ENCODE measurements at regions not wholly inside any gene's neighbourhood (a gene's known extent, or its start where the extent isn't known, plus 50 kb on each side); places are given as distances from the start of the nearest gene placed in this dataset.
"Not testable (repeated sequence)": the region's sequence is repeated elsewhere in the genome, so short reads cannot be mapped to it uniquely, and the experiment has no call there.

- DNase-seq (ENCODE audit: low spot score): no peak
These were observed 113.9 kb upstream of the EOLA2 start for GRCh38 chrX:150052226-150052625.

GRCh38 chrX:150058728-150059127 is 120.4 kb upstream of the EOLA2 start:
- no peak for DNase-seq (ENCODE audit: low spot score)

- DNase-seq (ENCODE audit: low spot score): no peak
These were observed 122.1 kb upstream of the EOLA2 start for GRCh38 chrX:150060406-150060805.

GRCh38 chrX:150062292-150063137 is 124.2 kb upstream of the EOLA2 start:
- no peak for DNase-seq (ENCODE audit: low spot score)

- DNase-seq (ENCODE audit: low spot score): no peak
These were observed 124.8 kb upstream of the EOLA2 start for GRCh38 chrX:150063138-150063518.

- DNase-seq (ENCODE audit: low spot score): peak; percentile 24
These were observed 125.4 kb upstream of the EOLA2 start for GRCh38 chrX:150063674-150064073.

- no peak for DNase-seq (ENCODE audit: low spot score)
These were observed 135.9 kb upstream of the EOLA2 start for GRCh38 chrX:150074175-150074574.

- DNase-seq (ENCODE audit: low spot score): no peak
These were observed 142.2 kb upstream of the EOLA2 start for GRCh38 chrX:150080497-150080896.

- no peak for DNase-seq (ENCODE audit: low spot score)
These were observed 142.8 kb upstream of the EOLA2 start for GRCh38 chrX:150081076-150081475.

GRCh38 chrX:150084496-150085229 is 146.4 kb upstream of the EOLA2 start:
- no peak for DNase-seq (ENCODE audit: low spot score)

GRCh38 chrX:150085881-150086280 is 147.6 kb upstream of the EOLA2 start:
- DNase-seq (ENCODE audit: low spot score): no peak

GRCh38 chrX:150086371-150086770 is 148.1 kb upstream of the EOLA2 start:
- no peak for DNase-seq (ENCODE audit: low spot score)

- DNase-seq (ENCODE audit: low spot score): no peak
These were observed 149.3 kb upstream of the EOLA2 start for GRCh38 chrX:150087612-150088011.

- no peak for DNase-seq (ENCODE audit: low spot score)
These were observed 149.8 kb upstream of the EOLA2 start for GRCh38 chrX:150088042-150088441.

GRCh38 chrX:150088766-150089518 is 150.7 kb upstream of the EOLA2 start:
- no peak for DNase-seq (ENCODE audit: low spot score)

- not testable (repeated sequence) for DNase-seq (ENCODE audit: low spot score)
These were observed 153.0 kb upstream of the EOLA2 start for GRCh38 chrX:150091300-150091699.

- no peak for DNase-seq (ENCODE audit: low spot score)
These were observed 154.3 kb upstream of the EOLA2 start for GRCh38 chrX:150092549-150092948.

GRCh38 chrX:150094375-150094774 is 156.1 kb upstream of the EOLA2 start:
- DNase-seq (ENCODE audit: low spot score): no peak

- DNase-seq (ENCODE audit: low spot score): no peak
These were observed 156.7 kb upstream of the EOLA2 start for GRCh38 chrX:150094996-150095395.

GRCh38 chrX:150099316-150099715 is 161.0 kb upstream of the EOLA2 start:
- no peak for DNase-seq (ENCODE audit: low spot score)

- no peak for DNase-seq (ENCODE audit: low spot score)
These were observed 162.0 kb upstream of the EOLA2 start for GRCh38 chrX:150100261-150100660.

- DNase-seq (ENCODE audit: low spot score): no peak
These were observed 180.2 kb upstream of the EOLA2 start for GRCh38 chrX:150118476-150118875.

- no peak for DNase-seq (ENCODE audit: low spot score)
These were observed 181.0 kb upstream of the EOLA2 start for GRCh38 chrX:150119323-150119722.

All from pons (tissue), 1 donor.